Stimulated activated effector memory CD8-positive, alpha-beta T cell treated with anti-CD3 and anti-CD28 coated beads, Interleukin-12 subunit alpha, Interleukin-12 subunit beta, amount 100 ng/mL, for 72 hours (primary cell): ENCODE measurements at regions not wholly inside any gene's neighbourhood (a gene's known extent, or its start where the extent isn't known, plus 50 kb on each side); places are given as distances from the start of the nearest gene placed in this dataset.
"Not testable (repeated sequence)": the region's sequence is repeated elsewhere in the genome, so short reads cannot be mapped to it uniquely, and the experiment has no call there.

Experiments
- ATAC-seq: fragments of 150-1000 bp; cut with Tn5 transposase; 2 replicates; pipeline ENCODE4 v1.10.0; 2021
- DNase-seq, 2 donors: peaks; one replicate each; pipeline ENCODE4 v3.0.0; 2021 to 2022; ENCODE audit warnings: low spot score in 2 of 2
- H3K27ac Mint-ChIP-seq: one replicate; pipeline ENCODE4 v1.8.0; 2022; ENCODE audit warnings: mild to moderate bottlenecking, mixed read lengths
- H3K36me3 Mint-ChIP-seq: one replicate; pipeline ENCODE4 v1.8.0; 2022; ENCODE audit warnings: mild to moderate bottlenecking, mixed read lengths
- H3K4me1 Mint-ChIP-seq: one replicate; pipeline ENCODE4 v1.8.0; 2022; ENCODE audit warnings: mixed read lengths
- H3K4me3 Mint-ChIP-seq: one replicate; pipeline ENCODE4 v1.8.0; 2022; ENCODE audit warnings: mild to moderate bottlenecking, mixed read lengths
- H3K9me3 Mint-ChIP-seq: one replicate; pipeline ENCODE4 v1.8.0; 2022; ENCODE audit warnings: mixed read lengths

GRCh38 chr10:123257904-123258456 is 103.8 kb downstream of the BUB3 start:
- Mint-ChIP-seq H3K9me3 (no peaks in the 10 kb centered on the region), H3K4me3 (no peak overlapping the region), H3K4me1 (no peaks in the 10 kb centered on the region), H3K27ac (no peak overlapping the region), H3K36me3 (no peaks in the 10 kb centered on the region)
- DNase-seq: no peak
- no peak for ATAC-seq

DNA sequence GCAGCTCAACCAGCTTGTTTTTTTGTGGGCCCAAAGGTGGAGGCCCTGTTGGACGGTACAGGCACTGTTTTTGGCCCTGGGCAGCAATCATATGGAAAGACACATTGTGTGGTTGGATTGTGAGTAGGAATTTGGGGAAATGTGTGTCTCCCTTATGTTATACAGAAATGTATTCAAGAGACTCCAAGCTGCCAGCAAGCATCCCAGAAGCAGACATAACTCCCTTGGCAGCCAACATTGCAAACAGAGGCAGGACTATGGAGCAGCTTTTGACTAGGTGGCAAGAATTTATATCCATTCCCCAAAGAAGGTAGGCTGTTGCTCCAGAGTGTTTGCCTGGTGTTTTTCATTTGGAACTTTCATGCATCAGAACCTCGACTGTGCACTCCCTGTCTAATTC is 104.9 kb downstream of the BUB3 start:
- DNase-seq: no peak
- Mint-ChIP-seq H3K4me1 (no peaks in the 10 kb centered on the region), H3K9me3 (no peaks in the 10 kb centered on the region), H3K36me3 (no peaks in the 10 kb centered on the region), H3K4me3 (no peak overlapping the region), H3K27ac (no peak overlapping the region)
- no peak for ATAC-seq

DNA sequence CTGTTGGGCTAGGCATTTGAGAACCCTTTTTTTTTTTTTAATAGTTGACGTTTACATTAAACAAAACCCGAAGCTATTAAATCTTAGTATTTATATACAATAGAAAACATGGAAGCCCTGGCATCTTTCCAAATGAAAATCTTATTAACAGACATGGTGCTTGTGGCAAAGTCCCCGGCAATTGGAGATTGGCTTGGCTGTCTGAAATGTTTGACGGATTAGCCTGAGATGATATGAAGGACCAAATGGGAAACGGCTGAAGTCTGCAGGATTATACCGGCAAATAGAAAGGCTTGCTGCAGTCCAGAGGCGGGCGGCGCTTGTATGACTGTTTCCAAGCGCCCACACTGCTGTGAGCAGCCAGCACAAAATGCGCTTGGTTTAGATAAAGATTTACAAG is 105.6 kb downstream of the BUB3 start:
- DNase-seq: no peak

GRCh38 chr10:123262456-123262855 is 108.3 kb downstream of the BUB3 start:
- Mint-ChIP-seq H3K27ac (no peak overlapping the region), H3K4me1 (no peaks in the 10 kb centered on the region), H3K4me3 (no peak overlapping the region), H3K36me3 (no peaks in the 10 kb centered on the region), H3K9me3 (no peaks in the 10 kb centered on the region)
- DNase-seq (no peak), ATAC-seq (no peak)

More for the DNA sequence above, 105.6 kb downstream of the BUB3 start:
- Mint-ChIP-seq H3K36me3 (no peaks in the 10 kb centered on the region), H3K27ac (no peak overlapping the region), H3K4me3 (no peak overlapping the region), H3K4me1 (no peaks in the 10 kb centered on the region), H3K9me3 (no peaks in the 10 kb centered on the region)
- no peak for ATAC-seq

DNA sequence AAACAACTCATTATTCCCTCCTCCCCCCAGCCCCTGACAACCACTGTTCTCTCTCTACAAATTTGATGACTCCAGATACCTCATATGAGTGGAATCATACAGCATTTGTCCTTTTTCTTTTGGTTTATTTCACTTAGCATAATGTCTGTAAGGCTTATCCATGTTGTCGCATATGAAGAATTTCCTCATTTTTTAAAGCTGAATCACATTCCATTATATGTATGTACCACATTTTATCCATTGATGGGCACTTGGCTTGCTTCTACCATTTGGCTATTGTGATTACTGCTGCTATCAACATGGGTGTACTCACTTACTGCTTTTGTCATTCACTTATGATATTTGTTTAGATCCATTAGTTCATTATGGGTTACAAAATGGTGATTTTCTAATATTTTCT is 112.8 kb downstream of the BUB3 start:
- H3K4me3 Mint-ChIP-seq: no peak overlapping the region
- H3K36me3 Mint-ChIP-seq: no peaks in the 10 kb centered on the region
- no peak for DNase-seq
- no peak for ATAC-seq
- no peaks in the 10 kb centered on the region for H3K4me1 Mint-ChIP-seq
- no peaks in the 10 kb centered on the region for H3K9me3 Mint-ChIP-seq
- no peak overlapping the region for H3K27ac Mint-ChIP-seq

GRCh38 chr10:123269017-123269552 is 114.9 kb downstream of the BUB3 start:
- H3K4me3 Mint-ChIP-seq: no peak overlapping the region
- no peak for DNase-seq
- H3K9me3 Mint-ChIP-seq: no peaks in the 10 kb centered on the region
- ATAC-seq: no peak
- no peaks in the 10 kb centered on the region for H3K4me1 Mint-ChIP-seq
- H3K36me3 Mint-ChIP-seq: no peaks in the 10 kb centered on the region
- H3K27ac Mint-ChIP-seq: no peak overlapping the region

DNA sequence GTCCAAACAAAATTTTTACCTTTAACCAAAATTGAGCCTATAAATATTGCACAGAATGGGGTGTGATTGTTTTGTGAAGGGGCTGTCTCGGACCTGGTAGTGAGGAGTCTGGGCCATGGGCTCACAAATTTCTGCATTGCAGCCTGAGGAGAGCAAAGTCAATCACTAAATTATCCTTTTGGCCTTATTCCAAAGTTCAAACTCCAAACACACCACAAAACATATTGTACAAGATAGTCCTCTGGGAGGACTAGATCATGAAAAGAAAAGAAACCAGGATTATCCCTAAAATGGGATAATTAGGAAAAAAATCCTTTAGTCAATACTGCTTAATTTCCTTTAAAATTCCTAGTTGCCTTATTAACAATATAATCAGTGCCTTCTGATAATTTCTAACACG is 115.5 kb downstream of the BUB3 start:
- ATAC-seq (no peak), DNase-seq (no peak)
- Mint-ChIP-seq H3K4me1 (no peaks in the 10 kb centered on the region), H3K4me3 (no peak overlapping the region), H3K36me3 (no peaks in the 10 kb centered on the region), H3K9me3 (no peaks in the 10 kb centered on the region), H3K27ac (no peak overlapping the region)

DNA sequence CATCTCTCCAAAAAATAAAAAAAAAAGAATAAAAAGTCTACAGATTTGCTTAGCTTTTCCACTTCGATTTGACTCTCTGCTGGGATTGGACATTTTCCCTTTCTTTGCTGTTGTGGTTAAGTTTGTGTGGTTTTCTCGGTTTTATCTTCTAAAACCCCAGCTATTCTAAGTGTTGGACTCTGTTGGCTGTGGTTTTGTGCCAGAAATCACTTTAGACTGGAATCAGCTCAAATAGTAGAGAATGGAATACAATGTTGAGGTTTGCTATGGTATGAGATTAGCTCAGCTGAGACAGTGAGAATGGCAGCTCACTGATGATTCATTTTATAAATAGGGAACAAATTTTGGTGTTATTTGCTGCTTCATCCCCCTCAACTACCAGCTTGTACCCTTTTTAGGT is 116.0 kb downstream of the BUB3 start:
- DNase-seq: no peak
- H3K27ac Mint-ChIP-seq: no peak overlapping the region
- no peak overlapping the region for H3K4me3 Mint-ChIP-seq
- no peaks in the 10 kb centered on the region for H3K9me3 Mint-ChIP-seq
- no peaks in the 10 kb centered on the region for H3K4me1 Mint-ChIP-seq
- ATAC-seq: no peak
- no peaks in the 10 kb centered on the region for H3K36me3 Mint-ChIP-seq

DNA sequence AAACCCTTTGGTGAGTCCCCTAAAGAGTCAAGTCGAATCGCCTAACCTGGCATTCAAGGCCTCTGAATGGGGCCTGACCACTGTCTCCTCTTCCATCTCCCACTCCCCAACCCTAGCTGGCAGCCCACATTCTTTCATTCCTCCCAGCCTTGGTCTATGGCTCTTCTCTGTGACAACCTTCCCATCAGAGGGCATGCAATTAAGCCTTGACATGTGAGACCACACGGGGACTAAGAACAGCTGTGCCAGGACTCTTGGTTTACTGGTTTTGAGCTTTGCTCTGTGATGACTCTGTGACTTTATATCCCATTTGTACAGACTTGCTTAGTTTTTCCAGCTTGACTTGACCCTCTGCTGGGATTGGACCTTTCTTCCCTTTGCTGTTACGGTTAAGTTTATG is 116.6 kb downstream of the BUB3 start:
- Mint-ChIP-seq H3K27ac (no peak overlapping the region), H3K36me3 (no peaks in the 10 kb centered on the region), H3K4me3 (no peak overlapping the region), H3K9me3 (no peaks in the 10 kb centered on the region), H3K4me1 (no peaks in the 10 kb centered on the region)
- ATAC-seq (no peak), DNase-seq (no peak)

GRCh38 chr10:123272171-123272570 is 118.0 kb downstream of the BUB3 start:
- DNase-seq (no peak), ATAC-seq (no peak)
- no peaks in the 10 kb centered on the region for H3K9me3 Mint-ChIP-seq

DNA sequence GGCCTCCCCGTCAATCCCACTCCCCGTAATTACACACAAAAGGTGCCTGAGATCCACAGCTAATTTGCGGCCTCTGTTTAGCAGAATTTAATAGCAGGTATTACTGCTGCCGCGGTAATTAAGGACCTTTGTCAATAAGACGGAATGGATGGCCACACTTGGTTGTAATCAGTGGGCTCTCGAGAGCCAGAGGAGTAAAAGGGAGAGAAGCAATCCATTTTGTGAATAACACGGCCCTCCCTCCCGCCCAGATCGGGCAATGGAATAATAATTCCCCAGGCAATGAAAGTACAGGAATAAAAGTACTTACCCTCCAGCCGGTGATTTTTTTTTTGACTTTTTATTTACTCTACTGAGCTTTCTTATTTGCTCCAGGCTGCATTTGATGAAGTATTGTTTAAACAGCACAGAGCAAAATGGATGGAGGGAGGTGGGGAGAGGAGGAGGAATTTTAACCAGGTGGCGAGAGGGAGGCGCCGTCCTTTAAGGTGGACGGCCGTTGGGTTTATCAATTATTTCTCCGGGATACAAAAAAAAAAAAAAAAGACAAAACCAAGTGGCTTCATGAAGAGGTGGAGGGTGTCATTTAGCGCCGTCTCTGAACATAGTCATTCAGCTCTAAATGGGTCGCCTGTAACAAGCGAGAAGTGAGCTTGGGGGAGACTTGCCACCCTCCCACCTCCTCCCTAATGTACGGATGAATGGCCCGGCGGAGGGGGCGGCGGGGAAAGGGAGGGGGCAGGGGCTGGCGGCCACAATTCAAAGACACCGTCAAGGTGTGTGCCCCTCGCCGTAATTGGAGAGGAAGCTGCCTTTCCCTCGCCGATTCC is 120.3 kb downstream of the BUB3 start:
- Mint-ChIP-seq H3K9me3 (no peaks in the 10 kb centered on the region), H3K27ac (no peak overlapping the region), H3K4me3 (no peak overlapping the region), H3K36me3 (no peaks in the 10 kb centered on the region), H3K4me1 (no peaks in the 10 kb centered on the region)
- ATAC-seq (no peak), DNase-seq (no peak)

More at GRCh38 chr10:123272171-123272570, 118.0 kb downstream of the BUB3 start:
- no peaks in the 10 kb centered on the region for H3K4me1 Mint-ChIP-seq
- H3K36me3 Mint-ChIP-seq: no peaks in the 10 kb centered on the region
- H3K27ac Mint-ChIP-seq: no peak overlapping the region
- H3K4me3 Mint-ChIP-seq: no peak overlapping the region

DNA sequence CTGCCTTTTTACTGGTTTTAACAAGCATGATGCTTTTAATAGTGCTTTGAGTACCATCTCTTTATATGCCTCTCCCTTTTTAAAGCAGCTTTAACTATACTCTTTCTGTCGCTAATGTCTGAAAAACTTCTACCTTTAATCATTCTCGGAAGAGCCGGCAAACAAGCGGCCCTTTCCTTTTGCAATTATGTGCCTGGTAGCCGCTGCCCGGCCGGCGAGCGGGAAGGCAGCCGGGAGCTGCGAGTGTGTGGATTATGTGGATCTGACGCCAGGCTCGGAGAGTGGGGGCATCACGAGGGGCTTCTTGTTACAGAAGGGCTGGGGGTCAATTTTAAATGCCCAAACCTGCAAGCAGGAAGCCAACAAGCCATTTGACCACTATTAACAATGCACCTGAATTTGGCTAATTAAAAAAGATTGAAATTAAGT is 120.9 kb downstream of the BUB3 start:
- Mint-ChIP-seq H3K4me3 (no peak overlapping the region), H3K9me3 (no peaks in the 10 kb centered on the region), H3K27ac (no peak overlapping the region), H3K4me1 (no peaks in the 10 kb centered on the region), H3K36me3 (no peaks in the 10 kb centered on the region)
- DNase-seq (no peak), ATAC-seq (no peak)

GRCh38 chr10:123278445-123278844 is 124.2 kb downstream of the BUB3 start:
- no peak for ATAC-seq
- no peak overlapping the region for H3K27ac Mint-ChIP-seq

GRCh38 chr10:123283371-123283770 is 129.2 kb downstream of the BUB3 start:
- not testable (repeated sequence) for ATAC-seq, DNase-seq, H3K36me3 Mint-ChIP-seq, H3K9me3 Mint-ChIP-seq, H3K4me3 Mint-ChIP-seq, H3K27ac Mint-ChIP-seq
- H3K4me1 Mint-ChIP-seq: peaks cover 11% of the 10 kb centered on the region

More at GRCh38 chr10:123278445-123278844, 124.2 kb downstream of the BUB3 start:
- no peak overlapping the region for H3K4me3 Mint-ChIP-seq
- no peaks in the 10 kb centered on the region for H3K4me1 Mint-ChIP-seq
- H3K36me3 Mint-ChIP-seq: no peaks in the 10 kb centered on the region
- H3K9me3 Mint-ChIP-seq: no peaks in the 10 kb centered on the region
- no peak for DNase-seq

- peaks cover 11% of the 10 kb centered on the region for H3K4me1 Mint-ChIP-seq
- H3K9me3 Mint-ChIP-seq: no peaks in the 10 kb centered on the region
- ATAC-seq (no peak), DNase-seq (no peak)
- H3K4me3 Mint-ChIP-seq: no peak overlapping the region
- H3K36me3 Mint-ChIP-seq: no peaks in the 10 kb centered on the region
- H3K27ac Mint-ChIP-seq: no peak overlapping the region
Measured at GRCh38 chr10:123284022-123284421, 129.8 kb downstream of the BUB3 start.
